Suprapubic skin (tissue), 4 donors: ENCODE measurements at regions not wholly inside any gene's neighbourhood (a gene's known extent, or its start where the extent isn't known, plus 50 kb on each side); places are given as distances from the start of the nearest gene placed in this dataset.
"Not testable (repeated sequence)": the region's sequence is repeated elsewhere in the genome, so short reads cannot be mapped to it uniquely, and the experiment has no call there.

Experiments used
- DNase-seq, 2 donors: peaks; one replicate each; pipeline ENCODE4 v3.0.0-alpha.2; 2019; ENCODE audit warnings: low spot score in 2 of 2
- H3K27ac ChIP-seq: fragments of 200-600 bp; sonication (generic); one replicate; pipeline ENCODE4 v1.5.1; 2019
- H3K27me3 ChIP-seq: fragments of 200-600 bp; sonication (generic); one replicate; pipeline ENCODE4 v1.5.1; 2019
- H3K36me3 ChIP-seq: fragments of 200-600 bp; sonication (generic); one replicate; pipeline ENCODE4 v1.5.1; 2019
- H3K4me1 ChIP-seq: fragments of 200-600 bp; sonication (generic); one replicate; pipeline ENCODE4 v1.5.1; 2019
- H3K4me3 ChIP-seq: fragments of 200-600 bp; sonication (generic); one replicate; pipeline ENCODE4 v1.5.1; 2019; ENCODE audit warnings: mild to moderate bottlenecking
- H3K9me3 ChIP-seq: fragments of 200-600 bp; sonication (generic); one replicate; pipeline ENCODE4 v1.5.1; 2019
- CTCF ChIP-seq, 2 donors: fragments of 200-600 bp in 1 of 2; fragments of 450-650 bp in 1 of 2; sonication (generic) in 1 of 2; IDR thresholded peaks; one replicate each; pipeline ENCODE4 v1.5.1; 2016 to 2019; ENCODE audit warnings: antibody characterized with exemption in 2 of 2, mild to moderate bottlenecking in 1 of 2, moderate library complexity in 1 of 2
- EP300 ChIP-seq: sonication (generic); formaldehyde crosslinking; IDR thresholded peaks from one replicate; pipeline ENCODE4 v1.6.1; 2017; ENCODE audit warnings: antibody characterized with exemption
- POLR2A ChIP-seq, 2 donors: fragments of 450-650 bp; IDR thresholded peaks; one replicate each; pipeline ENCODE4 v1.6.1; 2017; ENCODE audit warnings: antibody characterized with exemption in 2 of 2, mild to moderate bottlenecking in 2 of 2, moderate library complexity in 2 of 2
- POLR2AphosphoS5 ChIP-seq, 3 donors: sonication (generic); formaldehyde crosslinking; IDR thresholded peaks; one replicate each; pipeline ENCODE4 v1.6.1; 2017; ENCODE audit warnings: antibody characterized with exemption in 3 of 3
- WGBS: methylation state at CpG from one replicate; pipeline ENCODE4 v1.1.5; 2018; 5-methylcytosine and 5-hydroxymethylcytosine counted together

- 64% methylated on average over 4 of the region's 4 CpGs for WGBS
Measured at GRCh38 chr11:91527380-91528030, 697.1 kb upstream of the FAT3 start.

GRCh38 chr11:91513734-91514133 is 710.9 kb upstream of the FAT3 start:
- Histone ChIP-seq H3K27ac (no peak overlapping the region), H3K36me3 (no peaks in the 10 kb centered on the region), H3K4me3 (no peak overlapping the region), H3K27me3 (no peaks in the 10 kb centered on the region), H3K4me1 (no peaks in the 10 kb centered on the region), H3K9me3 (peaks cover 2% of the 10 kb centered on the region)
- WGBS: 34% methylated on average over 4 of the region's 4 CpGs
- DNase-seq: no peak
- no peak for TF ChIP-seq POLR2AphosphoS5 (IDR thresholded peaks at IDR 0.05)
- TF ChIP-seq CTCF (IDR thresholded peaks at IDR 0.05): no peak
- TF ChIP-seq EP300: no peak
- no peak for TF ChIP-seq POLR2A (IDR thresholded peaks at IDR 0.05)

More at GRCh38 chr11:91527380-91528030, 697.1 kb upstream of the FAT3 start:
- TF ChIP-seq POLR2A (IDR thresholded peaks at IDR 0.05) (no peak), CTCF (IDR thresholded peaks at IDR 0.05) (no peak), EP300 (no peak), POLR2AphosphoS5 (IDR thresholded peaks at IDR 0.05) (no peak)
- H3K36me3 ChIP-seq: no peaks in the 10 kb centered on the region
- H3K9me3 ChIP-seq: peaks cover 3% of the 10 kb centered on the region
- no peak overlapping the region for H3K4me3 ChIP-seq
- H3K27me3 ChIP-seq: no peaks in the 10 kb centered on the region
- DNase-seq: no peak
- H3K27ac ChIP-seq: no peak overlapping the region
- no peaks in the 10 kb centered on the region for H3K4me1 ChIP-seq

GRCh38 chr11:91497847-91498246 is 726.8 kb upstream of the FAT3 start:
- WGBS: 82% methylated on average over 1 of the region's 1 CpG

GRCh38 chr11:91495837-91496236 is 728.8 kb upstream of the FAT3 start:
- Histone ChIP-seq H3K4me1 (no peaks in the 10 kb centered on the region), H3K4me3 (no peak overlapping the region), H3K27me3 (no peaks in the 10 kb centered on the region), H3K36me3 (no peaks in the 10 kb centered on the region), H3K9me3 (no peaks in the 10 kb centered on the region), H3K27ac (no peak overlapping the region)
- TF ChIP-seq CTCF (IDR thresholded peaks at IDR 0.05): no peak
- TF ChIP-seq POLR2A (IDR thresholded peaks at IDR 0.05): no peak
- no peak for TF ChIP-seq POLR2AphosphoS5 (IDR thresholded peaks at IDR 0.05)
- TF ChIP-seq EP300: no peak
- DNase-seq: no peak

More at GRCh38 chr11:91497847-91498246, 726.8 kb upstream of the FAT3 start:
- Histone ChIP-seq H3K4me3 (no peak overlapping the region), H3K4me1 (no peaks in the 10 kb centered on the region), H3K27me3 (no peaks in the 10 kb centered on the region), H3K9me3 (no peaks in the 10 kb centered on the region), H3K36me3 (no peaks in the 10 kb centered on the region), H3K27ac (no peak overlapping the region)
- TF ChIP-seq POLR2A (IDR thresholded peaks at IDR 0.05) (no peak), POLR2AphosphoS5 (IDR thresholded peaks at IDR 0.05) (no peak), CTCF (IDR thresholded peaks at IDR 0.05) (no peak), EP300 (no peak)
- DNase-seq: no peak

- H3K36me3 ChIP-seq: no peaks in the 10 kb centered on the region
- 74% methylated on average over 5 of the region's 5 CpGs for WGBS
- peaks cover 3% of the 10 kb centered on the region for H3K9me3 ChIP-seq
Measured at GRCh38 chr11:91489989-91490388, 734.6 kb upstream of the FAT3 start.

GRCh38 chr11:91483956-91484355 is 740.7 kb upstream of the FAT3 start:
- H3K36me3 ChIP-seq, H3K4me3 ChIP-seq, H3K27me3 ChIP-seq, H3K27ac ChIP-seq, H3K4me1 ChIP-seq, DNase-seq, H3K9me3 ChIP-seq: not testable (repeated sequence)
- WGBS: 60% methylated on average over 1 of the region's 1 CpG

More at GRCh38 chr11:91489989-91490388, 734.6 kb upstream of the FAT3 start:
- Histone ChIP-seq H3K4me3 (no peak overlapping the region), H3K4me1 (no peaks in the 10 kb centered on the region), H3K27me3 (no peaks in the 10 kb centered on the region), H3K27ac (no peak overlapping the region)
- TF ChIP-seq POLR2A (IDR thresholded peaks at IDR 0.05): no peak
- TF ChIP-seq EP300: no peak
- no peak for TF ChIP-seq CTCF (IDR thresholded peaks at IDR 0.05)
- TF ChIP-seq POLR2AphosphoS5 (IDR thresholded peaks at IDR 0.05): no peak
- DNase-seq: no peak

GRCh38 chr11:91481875-91482274 is 742.7 kb upstream of the FAT3 start:
- H3K27me3 ChIP-seq, H3K9me3 ChIP-seq, H3K4me1 ChIP-seq, H3K27ac ChIP-seq, H3K4me3 ChIP-seq, DNase-seq, H3K36me3 ChIP-seq: not testable (repeated sequence)
- WGBS: 53% methylated on average over 2 of the region's 2 CpGs
